ENCODE measurements at regions not wholly inside any gene's neighbourhood (a gene's known extent, or its start where the extent isn't known, plus 50 kb on each side); places are given as distances from the start of the nearest gene placed in this dataset.

GRCh38 chr4:131411393-131411792, 1737.7 kb upstream of the PCDH10 start:
- no peak for TF ChIP-seq TOX (CRISPR knock-in tag; IDR thresholded peaks at IDR 0.05; ENCODE audit: borderline replicate concordance)
- no peak for TF ChIP-seq ESRRG (CRISPR knock-in tag; IDR thresholded peaks at IDR 0.05)
- TF ChIP-seq ZC3H10 (CRISPR knock-in tag; IDR thresholded peaks at IDR 0.05), result no peak
- no peak for TF ChIP-seq CREB5 (CRISPR knock-in tag; IDR thresholded peaks at IDR 0.05; ENCODE audit: low read depth)
- TF ChIP-seq CSDC2 (CRISPR knock-in tag; IDR thresholded peaks at IDR 0.05), result no peak
- TF ChIP-seq SNAI2 (CRISPR knock-in tag; IDR thresholded peaks at IDR 0.05), result no peak
- TF ChIP-seq ZFP3 (CRISPR knock-in tag; IDR thresholded peaks at IDR 0.05), result no peak
- no peak for TF ChIP-seq CSRNP3 (CRISPR knock-in tag; IDR thresholded peaks at IDR 0.05)
- no peak for TF ChIP-seq TCF4 (CRISPR knock-in tag; IDR thresholded peaks at IDR 0.05; ENCODE audit: borderline replicate concordance)
- TF ChIP-seq PPARA (CRISPR knock-in tag; IDR thresholded peaks at IDR 0.05; ENCODE audit: borderline replicate concordance), result no peak
- no peak for TF ChIP-seq TSHZ2 (CRISPR knock-in tag; IDR thresholded peaks at IDR 0.05)
- no peak for TF ChIP-seq ISL1 (CRISPR knock-in tag; IDR thresholded peaks at IDR 0.05)
- TF ChIP-seq PATZ1 (CRISPR knock-in tag; IDR thresholded peaks at IDR 0.05; ENCODE audit: borderline replicate concordance), result no peak
- TF ChIP-seq GLIS3 (CRISPR knock-in tag; IDR thresholded peaks at IDR 0.05), result no peak
- TF ChIP-seq RARB (CRISPR knock-in tag; IDR thresholded peaks at IDR 0.05), result no peak
- no peak for TF ChIP-seq ZFP30 (CRISPR knock-in tag; IDR thresholded peaks at IDR 0.05)
- no peak for TF ChIP-seq ARNTL (CRISPR knock-in tag; IDR thresholded peaks at IDR 0.05; ENCODE audit: borderline replicate concordance, low read depth)
- TF ChIP-seq BACH2 (CRISPR knock-in tag; IDR thresholded peaks at IDR 0.05; ENCODE audit: borderline replicate concordance), result no peak
- no peak for TF ChIP-seq OSR1 (CRISPR knock-in tag; IDR thresholded peaks at IDR 0.05)

GRCh38 chr4:131419147-131419546, 1729.9 kb upstream of the PCDH10 start:
- TF ChIP-seq BACH2 (CRISPR knock-in tag; IDR thresholded peaks at IDR 0.05; ENCODE audit: borderline replicate concordance), result no peak
- TF ChIP-seq TCF4 (CRISPR knock-in tag; IDR thresholded peaks at IDR 0.05; ENCODE audit: borderline replicate concordance), result no peak
- TF ChIP-seq ZNF70 (CRISPR knock-in tag; IDR thresholded peaks at IDR 0.05), result no peak
- no peak for TF ChIP-seq CSRNP3 (CRISPR knock-in tag; IDR thresholded peaks at IDR 0.05)
- TF ChIP-seq RARB (CRISPR knock-in tag; IDR thresholded peaks at IDR 0.05), result no peak
- TF ChIP-seq SNAI2 (CRISPR knock-in tag; IDR thresholded peaks at IDR 0.05), result no peak
- no peak for TF ChIP-seq ZC3H10 (CRISPR knock-in tag; IDR thresholded peaks at IDR 0.05)
- TF ChIP-seq TSHZ2 (CRISPR knock-in tag; IDR thresholded peaks at IDR 0.05), result no peak
- TF ChIP-seq TOX (CRISPR knock-in tag; IDR thresholded peaks at IDR 0.05; ENCODE audit: borderline replicate concordance), result no peak
- no peak for ATAC-seq

More at GRCh38 chr4:131411393-131411792, 1737.7 kb upstream of the PCDH10 start:
- ATAC-seq, result no peak
